ENCODE measurements at regions not wholly inside any gene's neighbourhood (a gene's known extent, or its start where the extent isn't known, plus 50 kb on each side); places are given as distances from the start of the nearest gene placed in this dataset.

DNA sequence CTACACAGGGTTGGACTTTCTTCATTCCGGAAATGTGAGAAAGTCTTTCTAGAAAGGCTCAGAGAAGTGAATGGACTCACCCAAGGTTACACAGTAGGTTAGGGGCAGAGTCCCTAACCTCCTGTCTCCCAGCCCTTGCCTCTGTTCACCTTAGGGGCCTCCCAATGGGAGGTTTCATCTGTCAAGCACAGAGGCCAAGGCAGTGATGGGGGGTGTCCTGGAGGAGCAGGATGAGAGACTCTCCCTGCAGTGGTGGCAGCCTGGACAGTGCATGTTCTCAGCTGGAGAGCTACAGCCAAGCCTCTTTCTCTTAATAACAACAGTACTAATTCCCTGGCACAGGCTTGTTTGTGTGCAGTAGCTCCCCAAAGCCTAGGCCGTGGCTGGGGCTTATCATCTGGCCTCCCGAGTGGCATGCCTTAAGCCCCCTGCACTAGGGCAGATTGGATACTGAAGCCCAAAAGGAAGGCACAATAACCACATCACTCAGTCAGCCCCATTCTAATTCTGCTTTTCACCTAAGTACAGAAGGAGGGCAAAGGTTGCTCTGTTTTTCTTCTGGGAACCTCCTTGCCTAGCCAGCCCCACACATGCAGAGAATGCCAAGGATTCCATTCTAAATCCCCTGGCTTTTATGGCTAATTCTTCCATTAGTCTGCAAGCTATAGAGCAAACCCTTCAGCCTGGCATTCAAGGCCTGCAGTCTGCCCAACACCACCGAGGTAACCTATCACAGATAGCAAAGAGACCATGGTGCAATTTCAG lies 50.2 kb upstream of the XPA start:
- no peak for DNase-seq (ENCODE audit: low spot score)

GRCh38 chr9:97748525-97748924 lies 51.4 kb upstream of the XPA start:
- DNase-seq (ENCODE audit: low spot score), result no peak

DNA sequence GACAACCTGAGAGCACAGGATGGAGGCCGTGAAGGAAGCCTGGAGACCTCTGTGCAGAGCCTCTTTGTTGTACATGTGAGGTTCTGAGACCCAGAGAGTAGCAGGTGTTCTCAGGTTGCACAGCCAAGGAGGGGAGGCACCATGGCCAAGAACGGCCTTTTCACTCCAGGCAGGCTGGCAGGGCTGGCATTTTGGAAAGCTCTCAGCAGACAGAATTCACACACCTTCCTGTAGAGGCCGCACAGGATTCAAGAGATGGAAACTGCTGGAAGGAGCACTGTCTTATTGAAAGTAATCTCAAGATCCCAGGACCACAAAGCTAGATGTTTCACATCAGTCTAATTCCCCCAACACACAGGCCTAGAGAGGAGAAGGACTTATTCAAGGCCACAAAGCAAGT lies 52.8 kb upstream of the XPA start:
- peak; percentile 15 for DNase-seq (ENCODE audit: low spot score)

- no peak for DNase-seq (ENCODE audit: low spot score)
Measured at GRCh38 chr9:97751531-97751930, 54.4 kb upstream of the XPA start.

- DNase-seq (ENCODE audit: low spot score), result no peak
Measured at GRCh38 chr9:97752274-97752673, 55.1 kb upstream of the XPA start.

DNA sequence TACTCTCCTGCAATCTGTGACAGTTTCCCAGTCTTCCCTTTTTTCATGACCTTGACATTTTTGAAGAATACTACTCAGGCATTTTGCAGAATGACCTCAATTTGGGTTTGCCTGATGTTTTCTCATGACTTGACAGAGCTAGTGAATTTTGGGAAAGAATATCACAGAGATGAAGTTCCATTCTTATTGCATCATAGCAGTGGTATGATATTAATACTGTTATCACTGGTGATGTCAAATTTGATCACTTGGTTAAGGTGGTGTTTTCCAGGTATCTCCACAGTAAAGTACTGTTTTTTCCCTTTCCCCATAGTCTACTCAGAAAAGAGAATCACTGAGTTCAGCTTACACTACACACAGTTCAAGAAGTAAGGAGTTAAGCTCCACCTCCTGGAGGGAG lies 56.2 kb upstream of the XPA start:
- no peak for DNase-seq (ENCODE audit: low spot score)

- no peak for DNase-seq (ENCODE audit: low spot score)
Measured at GRCh38 chr9:97753975-97754374, 56.8 kb upstream of the XPA start.

- DNase-seq (ENCODE audit: low spot score), result no peak
Measured at GRCh38 chr9:97755618-97756267, 58.6 kb upstream of the XPA start.

GRCh38 chr9:97756991-97757390 lies 59.9 kb upstream of the XPA start:
- DNase-seq (ENCODE audit: low spot score), result no peak

DNA sequence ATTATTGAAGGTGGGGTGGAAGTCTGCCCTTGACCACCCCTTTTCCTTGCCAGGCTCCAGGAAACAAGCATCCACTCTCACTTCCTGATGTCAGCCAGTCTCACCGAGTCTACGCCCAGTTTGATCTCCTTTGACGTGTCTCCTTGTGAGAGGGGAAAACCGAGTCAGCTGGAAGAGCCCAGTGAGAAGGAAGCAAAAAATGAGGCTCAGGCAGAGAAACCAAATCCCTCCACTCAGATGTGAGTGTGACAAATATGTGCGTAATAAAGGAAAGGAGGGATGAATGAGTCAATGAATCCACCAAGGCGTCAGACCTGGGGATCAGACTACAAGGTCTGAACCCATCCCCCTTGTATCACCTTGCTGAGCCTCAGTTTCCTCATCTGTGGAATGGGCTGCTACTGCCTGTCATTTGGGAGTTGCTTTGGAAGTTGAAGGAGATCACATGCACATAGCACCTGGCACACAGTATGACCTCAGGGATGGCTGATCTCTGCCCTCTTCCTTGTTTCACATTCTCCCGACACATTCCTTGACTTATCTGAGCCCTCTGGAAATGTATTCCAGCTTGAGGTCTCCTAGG lies 61.3 kb upstream of the XPA start:
- no peak for DNase-seq (ENCODE audit: low spot score)

- DNase-seq (ENCODE audit: low spot score), result no peak
Measured at GRCh38 chr9:97759581-97760288, 62.6 kb upstream of the XPA start.

DNA sequence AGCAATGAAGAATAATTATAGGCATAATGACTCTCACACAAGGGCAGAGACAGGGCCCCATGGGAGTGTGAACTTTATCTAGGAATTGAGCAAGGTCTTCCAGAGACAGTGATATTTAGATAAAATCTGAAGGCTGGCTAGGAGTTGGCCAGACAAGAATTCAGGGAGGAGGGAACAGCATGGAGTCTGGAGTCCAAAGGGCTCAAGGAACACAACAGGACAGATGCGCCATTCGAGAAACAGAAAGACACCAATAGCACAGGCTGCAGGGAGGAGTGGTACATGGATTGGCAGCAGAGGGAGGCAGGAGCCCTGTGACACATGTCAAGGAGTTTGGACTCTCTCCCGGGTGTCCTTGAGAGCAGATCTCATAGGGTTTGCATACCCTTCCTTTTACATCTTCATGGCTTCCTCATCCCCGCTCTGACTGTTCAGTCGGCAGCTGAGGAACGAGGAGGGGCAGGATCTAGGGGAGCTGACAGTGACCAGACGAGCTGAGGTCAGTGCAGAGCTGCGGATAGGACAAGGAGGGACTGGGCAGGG lies 64.0 kb upstream of the XPA start:
- DNase-seq (ENCODE audit: low spot score), result no peak

DNA sequence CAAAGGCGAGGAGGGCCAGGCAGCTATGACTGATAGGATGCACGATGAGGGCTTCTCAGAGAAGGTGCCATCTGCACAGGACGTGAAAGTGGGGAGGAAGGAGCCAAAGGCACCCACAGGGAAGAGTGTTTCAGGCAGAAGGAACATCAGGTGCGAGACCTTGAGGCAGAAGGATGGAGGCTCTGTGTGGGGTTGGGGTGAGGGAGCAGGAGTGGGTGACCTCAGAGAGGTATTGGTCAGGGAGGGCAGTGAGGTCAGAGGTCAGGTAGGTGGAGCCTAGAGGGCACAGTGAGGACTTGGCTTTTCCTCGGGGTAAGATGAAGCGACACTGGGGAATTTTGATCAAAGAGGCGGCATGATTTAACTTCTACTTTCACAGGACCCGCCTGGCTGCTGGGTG lies 64.7 kb upstream of the XPA start:
- DNase-seq (ENCODE audit: low spot score), result no peak

GRCh38 chr9:97763874-97764273 lies 66.7 kb upstream of the XPA start:
- no peak for DNase-seq (ENCODE audit: low spot score)

DNA sequence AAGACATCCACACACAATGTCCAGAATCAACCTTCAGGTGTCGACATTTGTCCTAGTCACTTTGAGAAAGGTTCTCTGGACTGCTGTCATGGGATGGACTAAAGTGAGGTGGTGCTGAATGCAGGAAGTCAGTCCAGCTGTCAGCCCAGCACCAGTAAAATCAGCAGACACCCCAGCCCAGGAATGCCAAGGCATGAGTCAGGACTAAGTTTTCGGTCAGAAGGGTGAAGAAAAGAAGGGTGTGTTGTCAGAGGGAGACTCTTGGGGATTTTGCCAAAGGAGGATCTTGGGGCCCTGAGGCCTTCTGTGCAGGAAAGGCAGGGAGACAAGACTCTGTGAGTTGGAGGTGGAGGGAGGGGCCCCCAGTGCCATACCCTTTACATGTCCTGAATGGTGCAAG lies 69.0 kb upstream of the XPA start:
- no peak for DNase-seq (ENCODE audit: low spot score)

DNA sequence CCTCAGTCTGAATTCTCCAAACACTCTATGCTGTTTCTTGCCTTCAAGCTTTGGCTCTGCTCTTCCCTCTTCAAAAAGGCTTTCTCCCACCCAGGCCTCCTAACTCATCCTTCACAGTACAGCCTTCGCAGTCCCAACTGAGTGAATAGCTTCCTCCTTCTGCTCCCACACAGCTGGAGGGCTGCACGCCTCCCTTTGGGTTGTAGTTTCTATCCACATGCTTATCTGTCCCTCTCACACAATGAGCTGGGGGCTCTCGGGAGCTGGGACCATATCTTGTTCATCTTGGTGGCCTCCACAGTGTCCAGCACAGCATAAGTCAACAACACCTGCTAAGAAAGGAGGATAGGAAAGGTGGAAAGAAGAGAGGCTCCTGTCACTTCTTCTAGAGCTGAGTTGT lies 69.5 kb upstream of the XPA start:
- no peak for DNase-seq (ENCODE audit: low spot score)

DNA sequence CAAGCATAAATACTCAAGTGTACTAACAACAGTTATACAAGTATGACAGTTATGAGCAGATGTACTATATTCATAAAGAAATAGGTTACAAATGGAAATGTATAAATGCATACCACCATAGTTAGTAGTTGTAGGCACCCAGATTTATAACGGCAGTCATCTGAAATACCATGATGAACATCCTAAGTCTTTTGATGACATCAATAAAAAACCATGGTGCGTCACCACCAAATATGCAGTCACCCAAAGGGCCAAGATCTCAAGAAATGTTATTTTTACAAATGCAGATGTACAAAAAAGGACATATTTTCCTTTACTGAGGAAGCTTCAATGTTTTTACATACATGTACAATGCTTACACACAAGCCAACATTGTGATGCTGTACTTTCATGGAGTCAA lies 70.8 kb upstream of the XPA start:
- no peak for DNase-seq (ENCODE audit: low spot score)

DNA sequence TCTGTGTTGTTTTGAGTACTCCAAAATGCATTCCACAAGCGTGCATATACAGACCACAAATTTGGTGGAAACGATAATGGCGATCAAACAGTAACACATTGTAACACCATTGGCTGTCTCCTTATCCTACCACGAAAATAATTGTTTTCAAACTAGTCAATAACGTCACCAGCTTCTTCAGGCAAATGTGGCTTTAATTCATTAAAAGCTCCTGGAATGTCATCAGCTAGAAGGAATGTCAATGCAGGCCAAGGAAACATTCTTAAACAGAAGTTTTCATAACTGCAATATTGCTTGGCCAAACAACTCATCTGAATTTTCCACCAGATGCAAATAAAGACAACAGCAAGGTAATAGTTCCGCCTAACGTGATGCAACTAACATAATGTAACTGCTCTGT lies 71.6 kb upstream of the XPA start:
- DNase-seq (ENCODE audit: low spot score), result no peak

DNA sequence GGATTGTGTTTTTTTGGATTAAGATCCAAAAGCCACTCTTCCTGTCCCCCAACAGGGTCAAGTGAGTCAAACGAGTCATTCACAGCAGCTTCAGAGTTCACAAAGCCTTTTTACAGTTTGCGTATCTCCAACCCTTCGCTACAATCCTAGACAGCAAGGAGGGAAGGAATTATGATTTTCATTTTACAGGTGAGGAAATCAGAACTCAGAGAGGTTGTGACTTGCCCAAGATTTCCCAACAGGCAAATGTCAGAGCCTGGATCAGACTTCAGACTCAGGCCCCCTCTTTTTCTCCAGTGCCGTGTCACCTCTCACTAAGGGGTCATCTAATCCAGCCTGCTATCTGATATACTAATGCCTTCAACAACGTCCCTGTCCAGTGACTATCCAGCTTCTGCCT lies 72.1 kb upstream of the XPA start:
- no peak for DNase-seq (ENCODE audit: low spot score)

GRCh38 chr9:97770808-97771372 lies 73.8 kb upstream of the XPA start:
- no peak for DNase-seq (ENCODE audit: low spot score)

GRCh38 chr9:97771641-97772040 lies 74.5 kb upstream of the XPA start:
- no peak for DNase-seq (ENCODE audit: low spot score)

GRCh38 chr9:97772145-97772544 lies 75.0 kb upstream of the XPA start:
- peak; percentile 77 for DNase-seq (ENCODE audit: low spot score)

Data from ecto neural progenitor cell (in vitro differentiated cells).